ENCODE measurements at regions not wholly inside any gene's neighbourhood (a gene's known extent, or its start where the extent isn't known, plus 50 kb on each side); places are given as distances from the start of the nearest gene placed in this dataset.

DNA sequence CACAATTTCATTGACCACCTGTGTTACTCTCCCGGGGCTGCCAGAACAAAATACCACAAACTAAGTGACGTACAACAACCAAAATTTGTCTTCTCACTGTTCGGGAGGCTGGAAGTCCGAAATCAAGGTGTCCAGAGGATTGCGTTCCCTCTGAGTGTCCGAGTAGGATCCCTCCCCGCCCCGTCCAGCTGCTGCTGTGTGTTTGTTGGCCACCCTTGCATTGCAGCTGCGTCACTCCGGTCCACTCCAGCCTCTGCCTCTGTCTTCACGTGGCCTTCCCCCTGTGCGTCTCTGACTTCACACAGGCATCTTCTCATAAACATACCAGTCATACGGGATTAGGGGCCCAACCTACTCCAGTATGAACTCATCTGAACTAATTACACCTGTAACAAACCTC is 251.8 kb upstream of the SMIM21 start:
- DNase-seq (ENCODE audit: low read depth), result no peak
- no peak overlapping the region for H3K4me3 ChIP-seq (ENCODE audit: low read length)
- TF ChIP-seq CTCF (conservative IDR thresholded peaks at IDR 0.05; ENCODE audit: low read length), result no peak

DNA sequence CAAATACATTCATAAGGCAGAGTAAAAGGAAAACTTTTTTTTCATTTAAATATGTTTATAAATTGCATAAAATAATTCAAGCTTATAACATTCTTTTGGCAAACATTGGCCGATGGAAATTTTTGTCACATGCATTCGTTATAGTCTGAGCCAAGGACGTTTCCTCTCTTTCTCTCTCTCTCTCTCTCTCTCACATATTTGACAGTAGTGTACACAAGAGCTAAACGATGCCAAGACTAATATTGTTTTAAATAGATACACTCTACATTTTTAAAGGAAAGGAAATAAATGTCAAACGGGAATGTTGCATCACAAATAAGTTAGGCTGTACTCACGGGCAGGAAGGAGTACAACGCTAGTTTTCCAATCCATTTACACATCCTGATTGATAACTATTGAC is 251.1 kb upstream of the SMIM21 start:
- H3K4me3 ChIP-seq (ENCODE audit: low read length), result no peak overlapping the region
- no peak for DNase-seq (ENCODE audit: low read depth)
- TF ChIP-seq CTCF (conservative IDR thresholded peaks at IDR 0.05; ENCODE audit: low read length), result no peak

DNA sequence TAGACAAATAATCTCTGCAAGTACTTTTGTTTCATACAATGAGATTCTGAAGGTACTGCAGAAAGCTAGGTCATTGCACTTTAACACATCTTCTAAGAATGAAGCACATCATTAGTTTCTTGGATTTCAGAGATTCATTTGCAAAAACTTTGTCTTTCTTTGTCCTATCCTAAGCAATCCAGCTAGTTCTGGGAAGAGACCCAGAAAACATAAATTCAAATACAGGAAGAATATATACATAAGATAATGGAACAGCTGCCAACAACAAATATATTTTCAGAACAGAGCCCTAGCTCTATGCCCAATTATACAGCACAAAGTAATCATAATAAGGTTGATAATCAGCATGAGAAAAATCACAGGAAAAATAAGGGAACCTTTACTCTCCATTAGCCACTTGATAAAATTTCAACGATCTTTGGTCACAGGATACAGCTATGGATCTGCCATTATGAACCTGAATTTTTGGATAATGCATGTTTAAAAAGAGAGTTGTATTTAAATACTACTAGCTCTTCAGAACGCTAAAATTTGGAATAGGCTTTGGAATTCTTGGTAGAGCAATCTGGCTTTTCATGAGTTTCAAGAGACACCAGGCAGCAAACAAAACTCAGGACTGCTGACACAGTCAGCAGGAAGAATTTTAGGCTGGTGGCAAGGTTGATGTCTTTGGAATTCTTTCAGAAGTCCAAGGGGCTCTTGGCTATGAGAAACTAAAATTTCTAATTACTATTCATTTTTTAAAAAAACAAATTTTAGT is 250.4 kb upstream of the SMIM21 start:
- no peak for DNase-seq (ENCODE audit: low read depth)
- no peak overlapping the region for H3K4me3 ChIP-seq (ENCODE audit: low read length)
- TF ChIP-seq CTCF (conservative IDR thresholded peaks at IDR 0.05; ENCODE audit: low read length), result no peak

DNA sequence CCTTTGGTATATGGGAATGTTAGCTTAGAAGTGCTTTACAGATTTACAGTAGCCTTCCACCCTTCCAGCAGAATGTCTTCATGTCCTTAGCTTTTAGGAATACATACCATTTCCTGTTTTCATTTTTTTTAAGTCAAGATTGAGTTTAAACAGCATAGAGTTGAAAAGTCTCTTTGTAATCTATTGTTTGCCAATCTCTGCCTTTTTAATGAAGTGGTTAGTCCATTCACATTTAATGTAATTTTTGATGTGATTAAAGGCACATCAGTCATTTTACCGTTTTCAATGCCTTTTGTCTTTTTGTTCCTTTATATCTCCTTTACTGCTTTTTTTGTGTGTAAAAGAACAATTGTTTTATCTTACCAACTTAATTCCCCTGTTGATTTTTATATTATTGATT is 233.4 kb upstream of the SMIM21 start:
- DNase-seq (ENCODE audit: low read depth), result no peak
- TF ChIP-seq CTCF (conservative IDR thresholded peaks at IDR 0.05; ENCODE audit: low read length), result no peak

DNA sequence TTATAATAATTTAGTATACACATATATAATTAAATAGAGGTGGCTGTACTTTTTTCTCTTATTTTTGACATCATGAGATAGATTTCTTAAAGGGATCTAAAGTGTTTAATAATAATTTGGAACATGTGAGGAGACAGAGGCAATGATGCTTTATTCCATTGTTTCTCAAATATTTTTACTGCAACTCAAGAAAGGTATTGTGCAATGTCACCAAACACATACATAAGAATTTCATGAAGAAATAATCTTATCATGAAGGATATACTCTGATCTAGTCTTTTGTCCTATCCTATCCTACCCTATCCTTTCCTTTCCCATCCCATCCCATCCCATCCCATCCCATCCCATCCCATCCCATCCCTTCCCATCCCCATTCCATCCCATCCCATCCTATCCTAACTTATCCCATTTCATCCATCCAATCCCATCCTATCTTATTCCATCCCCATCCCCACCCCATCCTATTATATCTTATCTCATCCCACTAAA is 232.1 kb upstream of the SMIM21 start:
- H3K4me3 ChIP-seq (ENCODE audit: low read length), result no peak overlapping the region
- TF ChIP-seq CTCF (conservative IDR thresholded peaks at IDR 0.05; ENCODE audit: low read length), result no peak
- DNase-seq (ENCODE audit: low read depth), result no peak

More for the DNA sequence above, 233.4 kb upstream of the SMIM21 start:
- H3K4me3 ChIP-seq (ENCODE audit: low read length), result no peak overlapping the region

DNA sequence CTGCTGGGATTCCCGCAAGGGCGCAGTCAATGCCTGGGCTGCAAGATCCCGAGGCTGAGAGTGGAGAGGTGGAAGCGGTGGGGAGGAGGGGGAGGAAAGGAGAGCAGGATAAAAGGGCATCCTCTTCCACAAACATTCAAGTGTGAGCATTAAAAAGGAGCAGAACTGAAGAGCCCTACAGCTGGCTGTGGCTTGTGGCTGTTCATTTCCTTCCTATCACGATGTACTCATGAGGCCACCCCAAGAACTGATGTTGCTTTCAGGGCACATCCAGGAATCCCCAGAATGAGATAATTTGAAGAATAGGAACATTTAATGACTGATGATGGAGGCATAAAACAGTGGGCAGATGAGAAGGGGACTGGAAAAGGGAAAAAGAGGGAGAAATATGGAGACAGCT is 230.8 kb upstream of the SMIM21 start:
- no peak overlapping the region for H3K4me3 ChIP-seq (ENCODE audit: low read length)
- no peak for DNase-seq (ENCODE audit: low read depth)
- no peak for TF ChIP-seq CTCF (conservative IDR thresholded peaks at IDR 0.05; ENCODE audit: low read length)

DNA sequence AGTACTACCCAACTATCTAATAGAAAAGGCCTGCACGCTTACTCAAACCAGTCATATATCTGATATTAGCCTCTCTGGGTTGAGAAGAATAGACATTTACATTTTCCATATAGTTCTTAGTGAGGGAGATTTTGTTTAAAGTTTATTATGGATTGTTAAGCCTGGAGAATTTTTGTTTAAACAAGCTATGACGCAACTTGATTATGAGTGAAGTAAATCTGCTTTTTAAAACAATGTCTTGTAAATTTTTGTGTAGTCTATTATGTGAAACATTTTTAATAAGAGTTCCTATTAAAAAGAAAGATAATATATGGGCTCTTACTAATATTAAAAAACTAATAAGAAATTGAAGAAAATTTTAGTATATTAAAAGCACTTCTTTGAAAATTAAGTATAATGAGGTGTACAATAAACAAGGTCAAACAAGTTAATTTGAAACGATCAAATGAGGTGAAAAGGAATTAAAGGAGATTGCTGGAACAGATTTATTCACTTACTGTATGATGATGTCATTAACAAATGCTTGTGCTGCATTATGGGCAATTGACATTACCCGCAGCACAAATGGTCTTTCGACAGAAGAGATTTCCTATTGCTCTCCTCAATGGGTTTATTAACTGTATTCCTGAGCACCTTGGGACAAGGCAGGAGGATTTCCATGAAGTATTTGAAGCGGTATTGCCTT is 229.2 kb upstream of the SMIM21 start:
- H3K4me3 ChIP-seq (ENCODE audit: low read length), result no peak overlapping the region
- no peak for DNase-seq (ENCODE audit: low read depth)
- TF ChIP-seq CTCF (conservative IDR thresholded peaks at IDR 0.05; ENCODE audit: low read length), result no peak

Data from AG10803 (cell line).